ENCODE measurements at regions not wholly inside any gene's neighbourhood (a gene's known extent, or its start where the extent isn't known, plus 50 kb on each side); places are given as distances from the start of the nearest gene placed in this dataset.

- no peak for TF ChIP-seq CTCF (IDR thresholded peaks at IDR 0.05; ENCODE audit: insufficient read depth, low read length, poor library complexity, severe bottlenecking)
- no peak for TF ChIP-seq EZH2phosphoT487 (conservative IDR thresholded peaks at IDR 0.05; ENCODE audit: low read length)
These were observed 330.0 kb upstream of the POU3F1 start for GRCh38 chr1:38376577-38376976.
